HepG2 (cell line): ENCODE measurements at regions not wholly inside any gene's neighbourhood (a gene's known extent, or its start where the extent isn't known, plus 50 kb on each side); places are given as distances from the start of the nearest gene placed in this dataset.

Experiments used
- ATAC-seq: fragments of 200-7000 bp; cut with Tn5 transposase; 3 replicates; pipeline ENCODE4 v1.9.1; 2020; ENCODE audit warnings: mild to moderate bottlenecking, moderate library complexity
- BruUV-seq: library from RNA; stranded (reverse); fragments of 400-500 nt; replicated peaks from 2 replicates; lab custom pipeline; 2021; lab: Mats Ljungman, UMichigan
- CTCF ChIA-PET: fragments of 300-600 bp; formaldehyde crosslinking; extraction: SDS; loops from one replicate; lab custom pipeline; 2021; ENCODE audit warnings: low total read pairs, inconsistent platforms, low intra/inter-chr PET ratio; lab: Yijun Ruan, JAX
- POLR2A ChIA-PET: fragments of 350-600 bp; sonication (Branson Sonifier 250); formaldehyde crosslinking; loops from one replicate; lab custom pipeline; 2020; ENCODE audit warnings: antibody characterized with exemption, inconsistent platforms; lab: Yijun Ruan, JAX
- DNase-seq: peaks from one replicate; pipeline ENCODE4 v3.0.0-alpha.2; 2015; ENCODE audit warnings: low spot score
- FAIRE-seq: peaks from 3 replicates; lab custom pipeline; 2011; peaks lifted over from hg19 to GRCh38; lab: Jason Lieb, UNC
- H2AFZ ChIP-seq: one replicate; pipeline ENCODE4 v1.6.1; 2011; ENCODE audit warnings: low read length, inconsistent platforms
- H3K27ac ChIP-seq: fragments of 300-600 bp; 3 replicates; pipeline ENCODE4 v1.8.0; 2011; ENCODE audit warnings: mixed run types, mild to moderate bottlenecking, mixed read lengths, low read length, inconsistent platforms; ENCODE audit not compliant: insufficient read depth; ENCODE audit errors: extremely low read length
- H3K27me3 ChIP-seq, 2 experiments: fragments of 200-600 bp in 1 of 2; 2 replicates in 1 of 2; 3 replicates in 1 of 2; pipeline versions ENCODE4 v1.6.0 to v1.8.0; 2011; ENCODE audit warnings: low read length in 2 of 2, mild to moderate bottlenecking in 2 of 2, moderate library complexity in 2 of 2, inconsistent platforms in 1 of 2; ENCODE audit not compliant: insufficient read depth in 2 of 2, control insufficient read depth in 1 of 2
- H3K36me3 ChIP-seq, 2 experiments: fragments of 200-600 bp in 1 of 2; replicated peaks in 1 of 2; 2 replicates in 1 of 2; 3 replicates in 1 of 2; pipeline versions ENCODE4 v1.5.1 to v1.8.0; 2011; ENCODE audit warnings: low read length in 2 of 2, inconsistent platforms in 1 of 2; ENCODE audit not compliant: insufficient read depth in 2 of 2, control insufficient read depth in 1 of 2
- H3K4me1 ChIP-seq: 2 replicates; pipeline ENCODE4 v1.5.1; 2012; ENCODE audit warnings: low read length, inconsistent platforms; ENCODE audit not compliant: insufficient read depth
- H3K4me2 ChIP-seq: 2 replicates; pipeline ENCODE4 v1.6.0; 2011; ENCODE audit warnings: low read depth, low read length, inconsistent platforms
- H3K4me3 ChIP-seq, 3 experiments: fragments of 200-600 bp in 1 of 3; sonication (generic), shearing (Covaris generic) in 1 of 3; replicated peaks in 1 of 3; 2 replicates each; pipeline ENCODE4 v1.5.1; 2011 to 2016; ENCODE audit warnings: low read length in 3 of 3, inconsistent platforms in 2 of 3, low read depth in 2 of 3, mild to moderate bottlenecking in 2 of 3, control low read depth in 1 of 3, mixed read lengths in 1 of 3; ENCODE audit not compliant: insufficient read depth in 1 of 3
- H3K79me2 ChIP-seq: one replicate; pipeline ENCODE4 v1.6.1; 2011; ENCODE audit warnings: low read length, inconsistent platforms; ENCODE audit not compliant: insufficient read depth
- H3K9ac ChIP-seq: 2 replicates; pipeline ENCODE4 v1.6.0; 2011; ENCODE audit warnings: mild to moderate bottlenecking, low read depth, low read length, inconsistent platforms; ENCODE audit not compliant: insufficient read depth
- H3K9me3 ChIP-seq: 2 replicates; pipeline ENCODE4 v1.5.1; 2012; ENCODE audit warnings: mild to moderate bottlenecking, low read length
- H4K20me1 ChIP-seq: 2 replicates; pipeline ENCODE4 v1.6.0; 2011; ENCODE audit warnings: inconsistent platforms, mild to moderate bottlenecking, low read length, moderate library complexity; ENCODE audit not compliant: insufficient read depth
- ATF6 ChIP-seq: sonication (generic); formaldehyde crosslinking; conservative IDR thresholded peaks from 2 replicates; pipeline ENCODE4 v1.4.0; 2020; ENCODE audit warnings: missing genetic modification reagents
- BCL6 ChIP-seq: IDR thresholded peaks from 2 replicates; pipeline ENCODE4 v1.6.1; 2016; ENCODE audit warnings: missing genetic modification reagents, missing compliant biosample characterization
- CENPX ChIP-seq: sonication (generic); formaldehyde crosslinking; IDR thresholded peaks from 2 replicates; pipeline ENCODE4 v1.9.0; 2021; ENCODE audit warnings: mild to moderate bottlenecking, missing genetic modification reagents, moderate library complexity
- CREB1 ChIP-seq, 2 experiments: fragments of 450-650 bp in 1 of 2; IDR thresholded peaks; 2 replicates each; pipeline ENCODE4 v1.6.1; 2016 to 2017; ENCODE audit warnings: control low read depth in 1 of 2, mild to moderate bottlenecking in 1 of 2, missing compliant biosample characterization in 1 of 2, missing genetic modification characterization in 1 of 2
- DPF2 ChIP-seq: sonication (generic); formaldehyde crosslinking; IDR thresholded peaks from 2 replicates; pipeline ENCODE4 v1.4.0; 2020; ENCODE audit warnings: mild to moderate bottlenecking, low read depth, missing genetic modification reagents, borderline replicate concordance
- HOXD1 ChIP-seq: sonication (generic); formaldehyde crosslinking; IDR thresholded peaks from 2 replicates; pipeline ENCODE4 v1.5.0; 2020; ENCODE audit warnings: missing genetic modification reagents
- KDM1A ChIP-seq: IDR thresholded peaks from 2 replicates; pipeline ENCODE4 v1.6.1; 2016; ENCODE audit warnings: missing compliant biosample characterization
- MAX ChIP-seq: IDR thresholded peaks from 2 replicates; pipeline ENCODE4 v1.6.1; 2012; ENCODE audit warnings: inconsistent platforms
- MEIS1 ChIP-seq: sonication (generic); formaldehyde crosslinking; IDR thresholded peaks from 2 replicates; pipeline ENCODE4 v1.9.0; 2021; ENCODE audit warnings: mild to moderate bottlenecking, missing genetic modification reagents, moderate library complexity, borderline replicate concordance
- MLLT10 ChIP-seq: sonication (generic); formaldehyde crosslinking; IDR thresholded peaks from 2 replicates; pipeline ENCODE4 v1.4.0; 2020; ENCODE audit warnings: missing genetic modification reagents
- ZBTB26 ChIP-seq: IDR thresholded peaks from 2 replicates; pipeline ENCODE4 v1.6.1; 2016; ENCODE audit warnings: missing compliant biosample characterization, missing genetic modification reagents, borderline replicate concordance
- ZFP41 ChIP-seq: sonication (generic); formaldehyde crosslinking; IDR thresholded peaks from 2 replicates; pipeline ENCODE4 v1.4.0; 2020; ENCODE audit warnings: mild to moderate bottlenecking, missing genetic modification reagents, borderline replicate concordance
- ZMYM3 ChIP-seq: sonication (generic); formaldehyde crosslinking; IDR thresholded peaks from 2 replicates; pipeline ENCODE4 v1.5.1; 2020; ENCODE audit warnings: mild to moderate bottlenecking, missing genetic modification reagents
- ZNF674 ChIP-seq: sonication (generic); formaldehyde crosslinking; IDR thresholded peaks from 2 replicates; pipeline ENCODE4 v1.5.0; 2020; ENCODE audit warnings: low read depth, mild to moderate bottlenecking, missing genetic modification reagents
- ZSCAN25 ChIP-seq: sonication (generic); formaldehyde crosslinking; IDR thresholded peaks from 2 replicates; pipeline ENCODE4 v1.8.0; 2022; ENCODE audit warnings: mild to moderate bottlenecking, missing genetic modification reagents
- ZSCAN29 ChIP-seq: sonication (generic); formaldehyde crosslinking; conservative IDR thresholded peaks from 2 replicates; pipeline ENCODE4 v1.4.0; 2020; ENCODE audit warnings: mild to moderate bottlenecking, missing genetic modification reagents
- WGBS: methylation state at CpG from one replicate; pipeline ENCODE4 v1.1.6; 2017; ENCODE audit warnings: low lambda C conversion rate; 5-methylcytosine and 5-hydroxymethylcytosine counted together
- in situ Hi-C: cut with HindIII; loops from 2 replicates; pipeline ENCODE4 v1.10.0; 2017; ENCODE audit warnings: low pct_unique_long_range_greater_than_20kb; ENCODE audit not compliant: extremely low pct_ligation_motif_present
- intact Hi-C: fragments of 100-400 bp; cut with micrococcal nuclease; formaldehyde crosslinking; loops from one replicate; pipeline ENCODE4 v1.10.0; 2022; ENCODE audit not compliant: unreplicated experiment

- TF ChIP-seq MEIS1 (CRISPR knock-in tag) (no peak), CREB1 (IDR thresholded peaks at IDR 0.05) (no peak), CREB1 (CRISPR knock-in tag; IDR thresholded peaks at IDR 0.05) (no peak), HOXD1 (CRISPR knock-in tag) (no peak), BCL6 (no peak), ZSCAN29 (CRISPR knock-in tag) (no peak)
Observed at GRCh38 chr7:82625377-82625776, 181.8 kb upstream of the CACNA2D1 start (continued).

DNA sequence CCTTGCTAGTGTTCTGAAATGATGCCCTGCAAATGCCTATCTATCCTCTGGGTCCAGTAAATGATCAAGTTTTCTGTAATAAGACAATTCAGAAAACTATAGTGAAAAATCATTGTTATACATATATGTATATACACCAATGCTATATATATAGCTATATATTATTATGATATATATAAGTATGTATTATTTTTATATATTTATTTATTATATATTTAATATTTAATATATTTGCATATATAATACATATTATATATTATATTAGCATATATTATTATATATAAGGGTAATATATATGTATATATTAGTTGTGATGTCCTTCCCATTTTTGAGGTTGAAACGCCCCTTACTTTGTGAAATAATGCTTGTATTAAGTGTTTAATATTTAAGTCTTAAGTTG lies 181.4 kb upstream of the CACNA2D1 start:
- Histone ChIP-seq H3K27me3 (no peaks in the 10 kb centered on the region), H3K36me3 (no peaks in the 10 kb centered on the region), H4K20me1 (no peaks in the 10 kb centered on the region), H3K9me3 (no peaks in the 10 kb centered on the region), H3K4me2 (no peak overlapping the region), H2AFZ (no peak overlapping the region), H3K4me1 (no peaks in the 10 kb centered on the region), H3K4me3 (no peak overlapping the region), H3K9ac (no peak overlapping the region), H3K27ac (no peak overlapping the region), H3K79me2 (no peaks in the 10 kb centered on the region)
- ATAC-seq (no peak), DNase-seq (no peak), FAIRE-seq (no peak)
- intact Hi-C loops = no loop called here
- in situ Hi-C loops = no loop called here
- CTCF ChIA-PET = no interaction called here
- no TSS peak for BruUV-seq
- POLR2A ChIA-PET = no interaction called here
- 2% methylated on average over 1 of the region's 1 CpG for WGBS
- TF ChIP-seq ZBTB26 (CRISPR knock-in tag) (no peak), MLLT10 (CRISPR knock-in tag) (no peak), ZNF674 (CRISPR knock-in tag) (no peak), ATF6 (no peak), ZSCAN25 (CRISPR knock-in tag) (no peak), DPF2 (CRISPR knock-in tag) (no peak), CENPX (no peak), KDM1A (CRISPR knock-in tag) (no peak), ZMYM3 (CRISPR knock-in tag) (no peak), ZFP41 (CRISPR knock-in tag) (no peak), MAX (no peak)
